Cardiac muscle cell (in vitro differentiated cells and primary cell): ENCODE measurements at regions not wholly inside any gene's neighbourhood (a gene's known extent, or its start where the extent isn't known, plus 50 kb on each side); places are given as distances from the start of the nearest gene placed in this dataset.

ENCODE experiments used
- DNase-seq, 2 donors: peaks; one replicate each; pipeline versions ENCODE4 v3.0.0 to v3.0.0-alpha.2; 2010 to 2017; ENCODE audit warnings: low read depth in 1 of 2, low spot score in 1 of 2
- H3K27ac ChIP-seq: fragments of 200-600 bp; sonication (generic); 2 replicates; pipeline ENCODE4 v1.5.1; 2016
- H3K27me3 ChIP-seq: fragments of 200-600 bp; sonication (generic); 2 replicates; pipeline ENCODE4 v1.6.0; 2016; ENCODE audit warnings: control low read depth
- H3K36me3 ChIP-seq: fragments of 200-600 bp; sonication (generic); 2 replicates; pipeline ENCODE4 v1.5.1; 2016; ENCODE audit warnings: control low read depth
- H3K4me1 ChIP-seq: fragments of 200-600 bp; sonication (generic); 2 replicates; pipeline ENCODE4 v1.8.1; 2017; ENCODE audit warnings: low read depth, mild to moderate bottlenecking, mixed run types
- H3K4me3 ChIP-seq: fragments of 200-600 bp; sonication (generic); 2 replicates; pipeline ENCODE4 v1.5.1; 2016; ENCODE audit warnings: mild to moderate bottlenecking
- H3K9me3 ChIP-seq: fragments of 200-600 bp; sonication (generic); 2 replicates; pipeline ENCODE4 v1.5.1; 2017; ENCODE audit warnings: low read depth, mild to moderate bottlenecking, control low read depth
- TF ChIP-seq, protein P1 (sequence below): IDR thresholded peaks from 2 replicates; pipeline ENCODE4 v1.5.1; 2012; ENCODE audit warnings: low read depth, mild to moderate bottlenecking, low read length

DNA sequence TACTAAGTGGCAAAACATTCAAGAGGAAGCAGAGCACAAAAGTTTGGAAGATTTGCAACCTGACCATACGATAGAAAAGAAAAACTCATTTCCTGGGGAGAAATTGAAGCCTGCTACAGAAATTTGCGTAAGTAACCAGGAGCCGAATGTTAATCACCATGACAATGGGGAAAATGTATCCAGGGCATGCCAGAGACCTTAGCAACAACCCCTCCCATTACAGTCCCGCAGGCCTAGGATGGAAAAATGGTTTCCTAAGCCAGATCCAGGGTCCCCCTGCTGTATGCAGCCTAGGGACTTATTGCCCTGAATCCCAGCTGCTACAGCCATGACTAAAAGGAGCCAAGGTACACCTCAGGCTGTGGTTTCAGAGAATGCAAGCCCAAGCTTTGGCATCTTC is 472.2 kb upstream of the KLHL4 start:
- no peak for DNase-seq
- Histone ChIP-seq H3K36me3 (no peaks in the 10 kb centered on the region), H3K27ac (no peak overlapping the region), H3K4me1 (no peaks in the 10 kb centered on the region), H3K9me3 (no peaks in the 10 kb centered on the region), H3K27me3 (no peaks in the 10 kb centered on the region), H3K4me3 (no peak overlapping the region)
- TF ChIP-seq, protein P1, sequence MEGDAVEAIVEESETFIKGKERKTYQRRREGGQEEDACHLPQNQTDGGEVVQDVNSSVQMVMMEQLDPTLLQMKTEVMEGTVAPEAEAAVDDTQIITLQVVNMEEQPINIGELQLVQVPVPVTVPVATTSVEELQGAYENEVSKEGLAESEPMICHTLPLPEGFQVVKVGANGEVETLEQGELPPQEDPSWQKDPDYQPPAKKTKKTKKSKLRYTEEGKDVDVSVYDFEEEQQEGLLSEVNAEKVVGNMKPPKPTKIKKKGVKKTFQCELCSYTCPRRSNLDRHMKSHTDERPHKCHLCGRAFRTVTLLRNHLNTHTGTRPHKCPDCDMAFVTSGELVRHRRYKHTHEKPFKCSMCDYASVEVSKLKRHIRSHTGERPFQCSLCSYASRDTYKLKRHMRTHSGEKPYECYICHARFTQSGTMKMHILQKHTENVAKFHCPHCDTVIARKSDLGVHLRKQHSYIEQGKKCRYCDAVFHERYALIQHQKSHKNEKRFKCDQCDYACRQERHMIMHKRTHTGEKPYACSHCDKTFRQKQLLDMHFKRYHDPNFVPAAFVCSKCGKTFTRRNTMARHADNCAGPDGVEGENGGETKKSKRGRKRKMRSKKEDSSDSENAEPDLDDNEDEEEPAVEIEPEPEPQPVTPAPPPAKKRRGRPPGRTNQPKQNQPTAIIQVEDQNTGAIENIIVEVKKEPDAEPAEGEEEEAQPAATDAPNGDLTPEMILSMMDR, result no peak

DNA sequence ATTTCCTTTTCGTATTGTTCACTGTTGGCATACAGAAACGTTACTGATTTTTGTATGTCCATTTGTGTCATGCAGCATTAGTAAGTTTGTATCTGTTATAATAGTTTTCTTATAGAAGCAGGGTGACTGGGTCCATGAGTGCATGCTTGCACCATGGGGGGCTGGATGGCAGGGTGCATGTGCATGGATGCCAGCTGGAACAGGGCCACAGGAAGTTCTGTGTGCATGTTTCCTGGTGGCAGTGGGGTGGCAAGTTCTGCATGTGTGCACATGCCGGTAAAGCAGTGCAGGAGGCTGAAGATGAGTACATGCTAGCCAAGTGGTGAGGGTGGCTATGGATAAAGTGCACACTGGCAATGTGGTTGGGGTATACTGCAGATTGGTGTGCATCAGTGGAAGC is 468.0 kb upstream of the KLHL4 start:
- no peaks in the 10 kb centered on the region for H3K27me3 ChIP-seq
- TF ChIP-seq, protein P1, result no peak
- no peak overlapping the region for H3K27ac ChIP-seq
- no peaks in the 10 kb centered on the region for H3K4me1 ChIP-seq
- H3K9me3 ChIP-seq, result no peaks in the 10 kb centered on the region
- no peaks in the 10 kb centered on the region for H3K36me3 ChIP-seq
- no peak overlapping the region for H3K4me3 ChIP-seq
- no peak for DNase-seq

DNA sequence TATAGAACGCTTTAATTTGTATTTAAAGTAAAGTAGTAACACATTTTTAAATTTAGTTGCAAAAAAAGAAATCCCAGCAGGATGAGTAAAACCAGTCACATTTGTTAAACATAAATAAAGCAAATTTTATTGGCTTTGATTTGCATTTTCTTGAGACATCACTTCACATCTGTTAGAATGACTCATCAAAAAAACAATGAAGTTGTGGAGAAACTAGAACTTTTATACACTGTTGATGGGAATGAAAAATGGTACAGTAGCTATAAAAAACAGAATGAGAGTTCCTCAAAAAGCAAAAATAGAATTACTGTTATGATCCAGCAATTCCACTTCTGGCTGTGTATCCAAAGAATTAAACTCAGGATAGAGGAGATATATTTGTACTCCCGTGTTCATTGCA is 454.0 kb upstream of the KLHL4 start:
- no peak overlapping the region for H3K4me3 ChIP-seq
- no peaks in the 10 kb centered on the region for H3K27me3 ChIP-seq
- DNase-seq, result no peak
- no peak overlapping the region for H3K27ac ChIP-seq
- H3K4me1 ChIP-seq, result no peaks in the 10 kb centered on the region
- TF ChIP-seq, protein P1, result no peak
- H3K9me3 ChIP-seq, result no peaks in the 10 kb centered on the region
- no peaks in the 10 kb centered on the region for H3K36me3 ChIP-seq

DNA sequence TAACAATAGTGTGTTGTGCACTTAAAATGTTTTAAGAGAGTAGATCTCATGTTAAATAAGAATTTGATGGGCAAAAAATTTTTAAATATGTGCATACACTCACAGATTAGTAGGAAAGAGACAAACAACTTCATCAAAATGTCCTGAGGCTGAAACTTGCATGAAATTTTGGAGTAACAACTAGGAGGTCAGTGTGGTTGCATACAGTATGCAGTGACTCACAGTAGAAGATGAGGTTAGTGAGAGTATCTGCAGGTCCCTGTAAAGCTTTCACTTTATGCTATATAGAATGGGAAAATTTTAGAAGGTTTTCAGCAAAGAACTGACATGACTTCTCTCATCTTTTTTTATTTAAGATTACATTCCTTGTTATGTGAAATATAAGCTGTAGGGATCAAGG is 453.1 kb upstream of the KLHL4 start:
- no peaks in the 10 kb centered on the region for H3K4me1 ChIP-seq
- no peak for DNase-seq
- TF ChIP-seq, protein P1, result no peak
- no peaks in the 10 kb centered on the region for H3K36me3 ChIP-seq
- no peak overlapping the region for H3K4me3 ChIP-seq
- no peak overlapping the region for H3K27ac ChIP-seq
- no peaks in the 10 kb centered on the region for H3K27me3 ChIP-seq
- H3K9me3 ChIP-seq, result no peaks in the 10 kb centered on the region

DNA sequence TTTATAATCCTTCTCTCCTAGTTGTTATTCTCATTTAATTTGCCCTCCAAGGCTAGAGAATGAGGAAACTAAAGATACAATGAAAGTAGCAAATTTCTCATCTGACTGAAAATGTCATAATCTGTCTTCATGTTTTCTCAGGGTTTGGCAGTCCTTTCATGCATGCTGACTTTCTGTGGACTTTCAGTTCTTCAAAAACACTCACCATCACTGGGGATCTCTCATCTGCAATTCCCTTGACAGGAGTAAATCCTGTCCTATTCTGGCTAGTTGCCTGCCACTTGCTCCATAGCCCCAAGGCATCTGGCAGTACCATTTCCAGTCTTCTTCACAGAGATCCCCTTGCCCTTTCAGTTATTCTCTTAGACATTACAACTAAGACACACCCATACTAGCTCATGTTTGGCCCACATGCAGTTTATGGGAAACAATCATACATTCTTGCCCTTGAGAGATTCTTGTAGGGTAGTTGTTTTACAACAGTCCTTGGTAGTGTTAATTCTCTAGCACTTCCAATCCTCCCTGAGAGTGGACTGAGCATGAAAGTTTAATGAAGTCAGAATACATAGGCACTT is 449.7 kb upstream of the KLHL4 start:
- TF ChIP-seq, protein P1, result no peak
- Histone ChIP-seq H3K4me1 (no peaks in the 10 kb centered on the region), H3K4me3 (no peak overlapping the region), H3K36me3 (no peaks in the 10 kb centered on the region), H3K27ac (no peak overlapping the region), H3K27me3 (no peaks in the 10 kb centered on the region), H3K9me3 (no peaks in the 10 kb centered on the region)
- no peak for DNase-seq

DNA sequence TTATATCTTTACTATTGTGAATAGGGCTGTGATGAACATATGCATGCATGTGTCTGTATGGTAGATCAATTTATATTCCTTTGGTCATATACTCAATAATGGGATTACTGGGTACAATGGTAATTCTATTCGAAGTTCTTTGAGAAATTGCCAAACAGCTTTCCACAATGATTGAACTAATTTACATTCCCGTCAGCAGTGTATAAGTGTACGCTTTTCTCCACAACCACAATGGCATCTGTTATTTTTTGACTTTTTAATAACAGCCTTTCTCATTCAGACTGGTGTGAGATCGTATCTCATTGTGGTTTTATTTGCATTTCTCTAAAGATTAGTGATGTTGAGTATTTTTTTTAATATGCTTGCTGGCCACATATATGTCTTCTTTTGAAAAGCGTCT is 439.4 kb upstream of the KLHL4 start:
- no peaks in the 10 kb centered on the region for H3K27me3 ChIP-seq
- DNase-seq, result no peak
- no peaks in the 10 kb centered on the region for H3K9me3 ChIP-seq
- H3K36me3 ChIP-seq, result no peaks in the 10 kb centered on the region
- no peak overlapping the region for H3K27ac ChIP-seq
- no peaks in the 10 kb centered on the region for H3K4me1 ChIP-seq
- TF ChIP-seq, protein P1, result no peak
- H3K4me3 ChIP-seq, result no peak overlapping the region
